WTC11 (cell line): ENCODE measurements at regions not wholly inside any gene's neighbourhood (a gene's known extent, or its start where the extent isn't known, plus 50 kb on each side); places are given as distances from the start of the nearest gene placed in this dataset.

ENCODE experiments used
- ATAC-seq: fragments of 200-7000 bp; cut with Tn5 transposase; 2 replicates; pipeline ENCODE4 v1.10.0; 2021; ENCODE audit warnings: mild to moderate bottlenecking, moderate library complexity
- CTCF ChIA-PET: fragments of 300-600 bp; sonication (Branson Sonifier 250); formaldehyde crosslinking; loops from one replicate; lab custom pipeline; 2021; ENCODE audit warnings: antibody characterized with exemption; lab: Charles Lee
- POLR2A ChIA-PET: fragments of 350-600 bp; sonication (Branson Sonifier 250); formaldehyde crosslinking; loops from one replicate; lab custom pipeline; 2021; ENCODE audit warnings: antibody characterized with exemption; lab: Charles Lee
- DNase-seq: peaks from one replicate; pipeline ENCODE4 v3.0.0; 2021; ENCODE audit warnings: low spot score
- H3K27ac Mint-ChIP-seq: 2 replicates; pipeline ENCODE4 v1.8.0; 2021; ENCODE audit warnings: mixed read lengths
- H3K27me3 Mint-ChIP-seq: 2 replicates; pipeline ENCODE4 v1.8.0; 2021; ENCODE audit warnings: low read depth, mild to moderate bottlenecking, moderate library complexity, mixed read lengths
- H3K36me3 Mint-ChIP-seq: 2 replicates; pipeline ENCODE4 v1.8.0; 2021; ENCODE audit warnings: mixed read lengths
- H3K4me1 Mint-ChIP-seq: 2 replicates; pipeline ENCODE4 v1.8.0; 2022; ENCODE audit warnings: mixed read lengths
- H3K4me3 Mint-ChIP-seq: 2 replicates; pipeline ENCODE4 v1.8.0; 2021; ENCODE audit warnings: mild to moderate bottlenecking, moderate library complexity, mixed read lengths
- H3K9me3 Mint-ChIP-seq: 2 replicates; pipeline ENCODE4 v1.8.0; 2021; ENCODE audit warnings: mixed read lengths
- ARID4B ChIP-seq: sonication (generic); formaldehyde crosslinking; IDR thresholded peaks from 2 replicates; pipeline ENCODE4 v1.8.0; 2023; ENCODE audit warnings: missing genetic modification reagents, mild to moderate bottlenecking, borderline replicate concordance
- ATF6 ChIP-seq: sonication (generic); formaldehyde crosslinking; IDR thresholded peaks from 2 replicates; pipeline ENCODE4 v1.8.1; 2023; ENCODE audit warnings: mild to moderate bottlenecking, missing genetic modification reagents
- CBFB ChIP-seq: sonication (generic); formaldehyde crosslinking; IDR thresholded peaks from 2 replicates; pipeline ENCODE4 v1.8.1; 2022; ENCODE audit warnings: mild to moderate bottlenecking, low read depth, missing genetic modification reagents
- E2F4 ChIP-seq: sonication (generic); formaldehyde crosslinking; IDR thresholded peaks from 2 replicates; pipeline ENCODE4 v1.8.1; 2022; ENCODE audit warnings: low read depth, mild to moderate bottlenecking, moderate library complexity, missing genetic modification reagents, borderline replicate concordance
- ESRRA ChIP-seq: sonication (generic); formaldehyde crosslinking; IDR thresholded peaks from 2 replicates; pipeline ENCODE4 v1.8.1; 2022; ENCODE audit warnings: mild to moderate bottlenecking, missing genetic modification reagents, borderline replicate concordance
- GABPB1 ChIP-seq: sonication (generic); formaldehyde crosslinking; IDR thresholded peaks from 2 replicates; pipeline ENCODE4 v1.8.1; 2023; ENCODE audit warnings: mild to moderate bottlenecking, missing genetic modification reagents
- NFE2L1 ChIP-seq: sonication (generic); formaldehyde crosslinking; IDR thresholded peaks from 2 replicates; pipeline ENCODE4 v1.8.1; 2023; ENCODE audit warnings: missing genetic modification reagents
- NR1H2 ChIP-seq: sonication (generic); formaldehyde crosslinking; IDR thresholded peaks from 2 replicates; pipeline ENCODE4 v1.9.0; 2021; ENCODE audit warnings: mild to moderate bottlenecking, moderate library complexity, missing genetic modification reagents
- OVOL2 ChIP-seq: fragments of 250-450 bp; sonication (Bioruptor Pico); IDR thresholded peaks from 2 replicates; pipeline ENCODE4 v1.9.0; 2021; ENCODE audit warnings: mild to moderate bottlenecking, borderline replicate concordance
- PRDM15 ChIP-seq: sonication (generic); formaldehyde crosslinking; IDR thresholded peaks from 2 replicates; pipeline ENCODE4 v1.8.0; 2022; ENCODE audit warnings: missing genetic modification reagents
- SOX15 ChIP-seq: fragments of 250-450 bp; sonication (Bioruptor Pico); IDR thresholded peaks from 2 replicates; pipeline ENCODE4 v1.9.0; 2021; ENCODE audit warnings: mild to moderate bottlenecking
- SP1 ChIP-seq: sonication (generic); formaldehyde crosslinking; conservative IDR thresholded peaks from 2 replicates; pipeline ENCODE4 v1.8.1; 2022; ENCODE audit warnings: missing genetic modification reagents
- ZMAT4 ChIP-seq: fragments of 250-450 bp; sonication (Bioruptor Pico); IDR thresholded peaks from 2 replicates; pipeline ENCODE4 v1.9.0; 2021; ENCODE audit warnings: mild to moderate bottlenecking
- ZNF138 ChIP-seq: sonication (generic); formaldehyde crosslinking; conservative IDR thresholded peaks from 2 replicates; pipeline ENCODE4 v1.8.1; 2022; ENCODE audit warnings: mild to moderate bottlenecking, moderate library complexity, missing genetic modification reagents
- ZNF263 ChIP-seq: sonication (generic); formaldehyde crosslinking; IDR thresholded peaks from 2 replicates; pipeline ENCODE4 v1.8.1; 2022; ENCODE audit warnings: low read depth, mild to moderate bottlenecking, moderate library complexity, missing genetic modification reagents
- ZNF317 ChIP-seq: sonication (generic); formaldehyde crosslinking; IDR thresholded peaks from 2 replicates; pipeline ENCODE4 v1.8.1; 2023; ENCODE audit warnings: low read depth, mild to moderate bottlenecking, moderate library complexity, missing genetic modification reagents, borderline replicate concordance
- ZNF396 ChIP-seq: fragments of 250-450 bp; sonication (Bioruptor Pico); IDR thresholded peaks from 2 replicates; pipeline ENCODE4 v1.8.0; 2021; ENCODE audit warnings: mild to moderate bottlenecking, moderate library complexity, borderline replicate concordance
- ZNF416 ChIP-seq: fragments of 250-450 bp; sonication (Bioruptor Pico); IDR thresholded peaks from 2 replicates; pipeline ENCODE4 v1.9.0; 2021; ENCODE audit warnings: mild to moderate bottlenecking, inconsistent platforms
- ZNF425 ChIP-seq: fragments of 250-450 bp; sonication (Bioruptor Pico); conservative IDR thresholded peaks from 2 replicates; pipeline ENCODE4 v1.9.0; 2021; ENCODE audit warnings: mild to moderate bottlenecking
- ZNF671 ChIP-seq: fragments of 250-450 bp; sonication (Bioruptor Pico); IDR thresholded peaks from 2 replicates; pipeline ENCODE4 v1.8.0; 2021; ENCODE audit warnings: mild to moderate bottlenecking
- TF ChIP-seq, protein P1 (sequence below): sonication (generic); formaldehyde crosslinking; IDR thresholded peaks from 2 replicates; pipeline ENCODE4 v1.8.1; 2023; ENCODE audit warnings: mild to moderate bottlenecking, missing genetic modification reagents

DNA sequence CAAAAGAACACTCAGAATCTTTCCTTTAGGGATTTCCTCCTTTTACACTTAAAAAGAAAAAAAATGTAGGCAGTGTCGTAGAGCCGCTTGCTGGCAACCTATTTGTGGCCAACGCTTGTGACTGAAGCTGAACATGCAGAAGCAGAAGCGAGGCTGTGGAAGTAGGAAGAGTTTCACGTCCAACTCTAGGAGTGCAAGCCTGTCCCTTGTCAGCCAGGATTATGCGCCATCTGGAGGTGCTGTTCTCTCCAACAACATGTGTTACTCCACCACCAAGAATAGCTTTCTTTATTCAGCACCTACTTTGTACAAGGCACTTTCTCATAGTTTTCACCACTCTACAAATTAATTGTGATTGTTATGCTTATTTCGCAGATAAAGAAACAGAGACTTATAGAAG is 223.2 kb upstream of the LMCD1 start:
- H3K9me3 Mint-ChIP-seq = no peaks in the 10 kb centered on the region
- H3K4me1 Mint-ChIP-seq = peaks cover 42% of the 10 kb centered on the region
- no peak overlapping the region for H3K4me3 Mint-ChIP-seq
- ATAC-seq (peak; percentile 45), DNase-seq (no peak)
- no peaks in the 10 kb centered on the region for H3K36me3 Mint-ChIP-seq
- H3K27me3 Mint-ChIP-seq = no peaks in the 10 kb centered on the region; the same call in 1 of the 2 replicates
- CTCF ChIA-PET = interaction anchor here (0.7 to 2.4 kb wide), 9 partner anchors 9 to 183 kb away, joined by 3 to 11 read pairs (median 5); no protein-coding TSS in a partner anchor
- POLR2A ChIA-PET = interaction anchor here (1.0 kb wide), 1 partner anchor 8 kb away, joined by 3 read pairs; no protein-coding TSS in a partner anchor
- H3K27ac Mint-ChIP-seq = no peak overlapping the region
- TF ChIP-seq ATF6 (CRISPR knock-in tag) = no peak
- no peak for TF ChIP-seq ZNF138 (CRISPR knock-in tag)
- no peak for TF ChIP-seq ZNF317 (CRISPR knock-in tag)
- TF ChIP-seq, protein P1, sequence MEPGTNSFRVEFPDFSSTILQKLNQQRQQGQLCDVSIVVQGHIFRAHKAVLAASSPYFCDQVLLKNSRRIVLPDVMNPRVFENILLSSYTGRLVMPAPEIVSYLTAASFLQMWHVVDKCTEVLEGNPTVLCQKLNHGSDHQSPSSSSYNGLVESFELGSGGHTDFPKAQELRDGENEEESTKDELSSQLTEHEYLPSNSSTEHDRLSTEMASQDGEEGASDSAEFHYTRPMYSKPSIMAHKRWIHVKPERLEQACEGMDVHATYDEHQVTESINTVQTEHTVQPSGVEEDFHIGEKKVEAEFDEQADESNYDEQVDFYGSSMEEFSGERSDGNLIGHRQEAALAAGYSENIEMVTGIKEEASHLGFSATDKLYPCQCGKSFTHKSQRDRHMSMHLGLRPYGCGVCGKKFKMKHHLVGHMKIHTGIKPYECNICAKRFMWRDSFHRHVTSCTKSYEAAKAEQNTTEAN = no peak
- no peak for TF ChIP-seq PRDM15 (CRISPR knock-in tag)
- no peak for TF ChIP-seq ZNF425 (CRISPR knock-in tag)
- no peak for TF ChIP-seq OVOL2 (CRISPR knock-in tag)
- no peak for TF ChIP-seq NFE2L1 (CRISPR knock-in tag)
- no peak for TF ChIP-seq CBFB (CRISPR knock-in tag)
- no peak for TF ChIP-seq E2F4
- TF ChIP-seq ZNF396 = no peak

GRCh38 chr3:8279476-8279875 is 222.1 kb upstream of the LMCD1 start:
- ChIA-PET POLR2A (interaction anchor here (0.9 kb wide), 1 partner anchor 1294 kb away, joined by 3 read pairs; no protein-coding TSS in a partner anchor), CTCF (interaction anchor here (0.7 to 2.4 kb wide), 8 partner anchors 30 to 169 kb away, joined by 3 to 11 read pairs (median 4); no protein-coding TSS in a partner anchor)
- H3K27me3 Mint-ChIP-seq = no peaks in the 10 kb centered on the region; the same call in 1 of the 2 replicates
- peak; percentile 42 for DNase-seq
- H3K27ac Mint-ChIP-seq = no peak overlapping the region; the same call in 1 of the 2 replicates
- no peaks in the 10 kb centered on the region for H3K36me3 Mint-ChIP-seq
- ATAC-seq = peak; percentile 82
- H3K4me1 Mint-ChIP-seq = peaks cover 42% of the 10 kb centered on the region
- H3K4me3 Mint-ChIP-seq = no peak overlapping the region
- H3K9me3 Mint-ChIP-seq = peaks cover 7% of the 10 kb centered on the region; the same call in 1 of the 2 replicates
- no peak for TF ChIP-seq NR1H2
- TF ChIP-seq ZNF263 (CRISPR knock-in tag) = no peak
- no peak for TF ChIP-seq SOX15
- TF ChIP-seq SP1 = no peak
- no peak for TF ChIP-seq ARID4B (CRISPR knock-in tag)
- no peak for TF ChIP-seq GABPB1 (CRISPR knock-in tag)
- TF ChIP-seq ZNF671 (CRISPR knock-in tag) = no peak
- no peak for TF ChIP-seq ZMAT4 (CRISPR knock-in tag)
- TF ChIP-seq ZNF416 = no peak
- TF ChIP-seq ESRRA (CRISPR knock-in tag) = no peak
